ENCODE measurements at regions not wholly inside any gene's neighbourhood (a gene's known extent, or its start where the extent isn't known, plus 50 kb on each side); places are given as distances from the start of the nearest gene placed in this dataset.

DNA sequence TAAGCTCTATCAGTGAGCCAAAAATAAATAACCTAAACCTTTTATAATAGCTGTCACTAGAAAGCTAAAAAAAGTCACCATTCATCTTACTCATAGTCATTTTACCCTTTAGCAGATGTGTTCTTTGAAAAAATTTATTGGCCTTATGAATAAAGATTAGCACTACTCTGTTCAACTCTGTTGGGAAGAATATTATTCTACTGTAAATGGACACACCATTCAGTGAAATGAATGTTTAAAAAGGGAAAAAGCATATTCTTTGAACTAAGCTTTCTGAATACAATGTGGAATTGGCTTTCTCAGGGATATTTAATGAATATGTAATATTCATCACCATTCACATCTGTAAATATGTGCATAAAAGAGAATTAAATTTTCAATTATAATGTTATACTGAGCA is 422.0 kb downstream of the CBLN2 start:
- DNase-seq (ENCODE audit: low spot score, unreplicated experiment), result no peak
- Mint-ChIP-seq H3K36me3 (ENCODE audit: insufficient read depth) (no peaks in the 10 kb centered on the region), H3K27ac (no peak overlapping the region), H3K27me3 (no peaks in the 10 kb centered on the region), H3K4me3 (ENCODE audit: low read depth) (no peak overlapping the region), H3K4me1 (ENCODE audit: low read depth) (no peaks in the 10 kb centered on the region), H3K9me3 (ENCODE audit: low read depth) (no peaks in the 10 kb centered on the region)
- TF ChIP-seq, protein P1, sequence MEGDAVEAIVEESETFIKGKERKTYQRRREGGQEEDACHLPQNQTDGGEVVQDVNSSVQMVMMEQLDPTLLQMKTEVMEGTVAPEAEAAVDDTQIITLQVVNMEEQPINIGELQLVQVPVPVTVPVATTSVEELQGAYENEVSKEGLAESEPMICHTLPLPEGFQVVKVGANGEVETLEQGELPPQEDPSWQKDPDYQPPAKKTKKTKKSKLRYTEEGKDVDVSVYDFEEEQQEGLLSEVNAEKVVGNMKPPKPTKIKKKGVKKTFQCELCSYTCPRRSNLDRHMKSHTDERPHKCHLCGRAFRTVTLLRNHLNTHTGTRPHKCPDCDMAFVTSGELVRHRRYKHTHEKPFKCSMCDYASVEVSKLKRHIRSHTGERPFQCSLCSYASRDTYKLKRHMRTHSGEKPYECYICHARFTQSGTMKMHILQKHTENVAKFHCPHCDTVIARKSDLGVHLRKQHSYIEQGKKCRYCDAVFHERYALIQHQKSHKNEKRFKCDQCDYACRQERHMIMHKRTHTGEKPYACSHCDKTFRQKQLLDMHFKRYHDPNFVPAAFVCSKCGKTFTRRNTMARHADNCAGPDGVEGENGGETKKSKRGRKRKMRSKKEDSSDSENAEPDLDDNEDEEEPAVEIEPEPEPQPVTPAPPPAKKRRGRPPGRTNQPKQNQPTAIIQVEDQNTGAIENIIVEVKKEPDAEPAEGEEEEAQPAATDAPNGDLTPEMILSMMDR (IDR thresholded peaks at IDR 0.05; ENCODE audit: unreplicated experiment), result no peak

DNA sequence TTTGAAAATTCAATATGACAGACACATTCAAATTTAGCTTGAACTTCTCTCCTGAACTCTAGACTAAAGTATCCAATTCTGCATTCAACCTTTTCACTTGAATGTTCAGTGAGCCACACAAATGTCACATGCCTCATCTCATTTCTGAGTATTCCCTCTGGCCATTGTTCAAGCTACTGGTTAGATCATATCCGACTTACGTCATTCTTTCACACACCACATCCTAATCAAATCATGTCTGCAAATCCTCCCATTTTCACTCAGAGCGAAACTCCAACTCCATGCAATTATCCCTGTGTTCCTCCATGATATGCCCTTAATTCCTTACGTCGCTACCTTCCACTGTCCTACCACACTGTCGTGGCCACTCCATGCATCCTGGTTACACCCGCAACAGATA is 425.1 kb downstream of the CBLN2 start:
- Mint-ChIP-seq H3K36me3 (ENCODE audit: insufficient read depth) (no peaks in the 10 kb centered on the region), H3K9me3 (ENCODE audit: low read depth) (no peaks in the 10 kb centered on the region), H3K4me3 (ENCODE audit: low read depth) (no peak overlapping the region), H3K27me3 (no peaks in the 10 kb centered on the region), H3K4me1 (ENCODE audit: low read depth) (no peaks in the 10 kb centered on the region), H3K27ac (no peak overlapping the region)
- TF ChIP-seq, protein P1 (IDR thresholded peaks at IDR 0.05; ENCODE audit: unreplicated experiment), result no peak
- no peak for DNase-seq (ENCODE audit: low spot score, unreplicated experiment)

DNA sequence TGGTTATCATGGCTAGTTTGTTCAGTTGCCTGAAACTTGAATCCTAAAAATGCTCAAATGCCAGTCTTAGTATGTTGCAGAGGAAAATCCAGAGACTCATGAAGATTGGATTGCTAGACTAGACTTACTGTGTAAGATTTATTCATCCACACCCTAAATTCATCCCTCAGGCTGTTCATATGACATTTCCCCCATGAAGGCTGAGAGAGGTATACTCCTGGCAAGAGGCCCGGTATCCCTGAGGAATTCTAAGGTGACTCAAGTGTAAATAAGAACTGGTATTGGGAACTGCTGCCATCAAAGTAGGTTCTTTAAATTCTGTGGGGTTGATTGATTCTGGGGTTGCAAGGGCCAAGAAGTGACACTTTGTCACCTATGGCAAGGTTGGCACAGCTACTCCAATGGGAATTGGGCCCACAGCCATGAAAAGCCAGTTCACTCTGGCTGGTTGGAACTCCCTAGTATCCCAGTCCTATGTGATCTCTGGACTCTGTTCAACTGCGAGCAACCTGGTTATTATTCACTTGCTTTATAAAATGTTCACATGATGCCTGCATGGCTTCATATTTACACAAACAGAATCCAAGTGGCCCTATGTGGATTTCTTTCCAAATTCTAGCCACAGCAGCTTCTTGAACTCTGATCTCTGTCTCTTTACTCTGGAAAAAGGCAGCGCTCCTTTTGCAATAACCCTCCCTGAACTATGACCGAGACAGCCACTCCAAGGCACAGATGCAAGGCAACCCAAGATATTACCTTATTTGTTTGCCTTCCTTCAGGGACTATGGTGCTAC is 429.1 kb downstream of the CBLN2 start:
- H3K27ac Mint-ChIP-seq, result no peak overlapping the region
- no peaks in the 10 kb centered on the region for H3K9me3 Mint-ChIP-seq (ENCODE audit: low read depth)
- no peaks in the 10 kb centered on the region for H3K27me3 Mint-ChIP-seq
- H3K4me3 Mint-ChIP-seq (ENCODE audit: low read depth), result no peak overlapping the region
- no peak for DNase-seq (ENCODE audit: low spot score, unreplicated experiment)
- TF ChIP-seq, protein P1 (IDR thresholded peaks at IDR 0.05; ENCODE audit: unreplicated experiment), result no peak
- H3K36me3 Mint-ChIP-seq (ENCODE audit: insufficient read depth), result no peaks in the 10 kb centered on the region
- H3K4me1 Mint-ChIP-seq (ENCODE audit: low read depth), result no peaks in the 10 kb centered on the region

DNA sequence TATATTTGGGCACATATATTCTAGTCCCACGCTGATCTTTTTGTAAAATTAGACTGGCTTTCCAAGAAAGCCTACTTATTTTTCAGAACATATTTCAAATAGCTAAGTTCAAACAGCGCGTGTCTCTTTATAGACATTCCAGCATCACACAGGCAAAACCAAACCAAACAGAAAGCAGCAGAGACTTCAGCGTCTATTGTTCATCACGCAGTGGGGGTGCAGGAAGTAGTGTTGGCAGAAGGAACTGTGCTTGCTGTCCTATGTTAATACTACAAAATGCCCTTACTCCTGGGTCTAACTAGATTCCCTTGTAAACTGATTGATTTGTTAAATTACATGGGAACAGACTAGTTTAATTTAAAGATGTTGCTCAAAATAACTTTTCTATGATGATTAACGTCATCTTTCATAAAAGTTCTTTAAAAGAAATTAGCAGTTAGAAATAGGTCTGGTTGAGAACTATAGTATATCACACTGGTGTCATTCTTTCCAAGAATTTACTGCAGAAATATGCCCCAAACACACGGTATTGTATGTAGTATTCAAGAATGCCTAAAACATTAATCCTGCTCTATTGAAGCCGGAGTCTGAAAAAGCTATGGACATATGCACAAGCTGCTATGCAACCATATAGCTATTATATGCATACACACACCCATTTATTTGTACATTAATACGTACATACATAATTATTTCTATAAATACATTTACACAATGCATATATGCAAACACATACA is 436.3 kb downstream of the CBLN2 start:
- H3K36me3 Mint-ChIP-seq (ENCODE audit: insufficient read depth), result no peaks in the 10 kb centered on the region
- H3K4me1 Mint-ChIP-seq (ENCODE audit: low read depth), result no peaks in the 10 kb centered on the region
- no peaks in the 10 kb centered on the region for H3K9me3 Mint-ChIP-seq (ENCODE audit: low read depth)
- no peak for DNase-seq (ENCODE audit: low spot score, unreplicated experiment)
- TF ChIP-seq, protein P1 (IDR thresholded peaks at IDR 0.05; ENCODE audit: unreplicated experiment), result no peak
- no peak overlapping the region for H3K27ac Mint-ChIP-seq
- no peak overlapping the region for H3K4me3 Mint-ChIP-seq (ENCODE audit: low read depth)
- no peaks in the 10 kb centered on the region for H3K27me3 Mint-ChIP-seq

DNA sequence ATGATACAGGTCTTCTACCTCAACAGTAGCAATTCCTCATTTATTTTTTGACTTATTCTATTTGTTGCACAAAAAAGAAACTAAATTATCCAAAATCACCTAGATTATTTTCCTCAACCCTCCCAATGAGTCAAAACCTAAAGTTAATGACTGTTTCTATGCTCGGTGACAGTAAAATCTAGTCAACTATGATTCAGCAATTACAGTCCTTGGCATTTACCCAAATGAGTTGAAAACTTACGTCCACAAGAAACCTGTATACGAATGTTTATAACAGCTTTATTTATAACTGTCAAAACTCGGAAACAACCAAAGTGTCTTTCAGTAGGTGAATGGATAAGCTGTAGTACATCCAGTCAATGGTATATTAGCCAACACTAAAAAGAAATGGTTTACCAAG is 439.3 kb downstream of the CBLN2 start:
- TF ChIP-seq, protein P1 (IDR thresholded peaks at IDR 0.05; ENCODE audit: unreplicated experiment), result no peak
- Mint-ChIP-seq H3K36me3 (ENCODE audit: insufficient read depth) (no peaks in the 10 kb centered on the region), H3K9me3 (ENCODE audit: low read depth) (no peaks in the 10 kb centered on the region), H3K4me3 (ENCODE audit: low read depth) (no peak overlapping the region), H3K27ac (no peak overlapping the region), H3K27me3 (no peaks in the 10 kb centered on the region), H3K4me1 (ENCODE audit: low read depth) (no peaks in the 10 kb centered on the region)
- DNase-seq (ENCODE audit: low spot score, unreplicated experiment), result no peak
